Right atrium auricular region (tissue), 2 donors: ENCODE measurements at regions not wholly inside any gene's neighbourhood (a gene's known extent, or its start where the extent isn't known, plus 50 kb on each side); places are given as distances from the start of the nearest gene placed in this dataset.

Experiments used
- DNase-seq: peaks from one replicate; pipeline ENCODE4 v3.0.0-alpha.2; 2019; ENCODE audit warnings: low spot score
- H3K27ac ChIP-seq, 2 donors: fragments of 200-600 bp; sonication (generic); 1 replicate in 1 of 2; 2 replicates in 1 of 2; pipeline ENCODE4 v1.5.1; 2016 to 2019
- H3K27me3 ChIP-seq, 2 donors: fragments of 200-600 bp; sonication (generic); one replicate each; pipeline versions ENCODE4 v1.5.1 to v1.6.0; 2017 to 2019
- H3K36me3 ChIP-seq: fragments of 200-600 bp; sonication (generic); one replicate; pipeline ENCODE4 v1.5.1; 2016
- H3K4me1 ChIP-seq, 2 donors: fragments of 200-600 bp; sonication (generic); one replicate each; pipeline versions ENCODE4 v1.5.1 to v1.6.0; 2017 to 2019
- H3K4me3 ChIP-seq, 2 donors: fragments of 200-600 bp; sonication (generic); 1 replicate in 1 of 2; 2 replicates in 1 of 2; pipeline ENCODE4 v1.5.1; 2017 to 2019; ENCODE audit warnings: mild to moderate bottlenecking in 1 of 2, moderate library complexity in 1 of 2
- H3K9me3 ChIP-seq, 2 donors: fragments of 200-600 bp; sonication (generic); one replicate each; pipeline ENCODE4 v1.5.1; 2019
- TF ChIP-seq, protein P1 (sequence below), 2 donors: fragments of 200-600 bp; sonication (generic); IDR thresholded peaks; one replicate each; pipeline ENCODE4 v1.5.1; 2019; ENCODE audit warnings: antibody characterized with exemption in 2 of 2

DNA sequence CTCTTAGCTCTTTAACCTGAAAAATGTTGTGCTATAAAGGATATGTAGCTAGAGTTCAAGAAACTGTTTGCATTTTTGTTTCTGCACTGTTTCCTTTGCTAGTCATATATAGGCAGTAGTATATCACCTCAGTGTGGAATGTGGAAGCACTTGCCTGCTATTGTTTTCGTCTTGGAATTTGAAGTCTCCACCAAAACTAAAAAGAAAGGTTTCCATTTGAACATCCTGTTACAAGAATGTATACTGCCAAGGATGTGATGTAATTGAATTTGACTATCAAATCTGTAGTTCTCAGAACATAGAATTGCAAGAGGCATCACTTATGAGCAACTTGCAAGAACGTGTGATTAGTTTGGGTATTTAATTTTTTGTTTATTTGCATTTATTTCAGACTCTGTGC lies 51.1 kb upstream of the MEOX2 start:
- no peaks in the 10 kb centered on the region for H3K9me3 ChIP-seq
- DNase-seq, result no peak
- H3K27me3 ChIP-seq, result no peaks in the 10 kb centered on the region
- H3K27ac ChIP-seq, result no peak overlapping the region
- no peak overlapping the region for H3K4me3 ChIP-seq
- H3K4me1 ChIP-seq, result no peaks in the 10 kb centered on the region
- TF ChIP-seq, protein P1, sequence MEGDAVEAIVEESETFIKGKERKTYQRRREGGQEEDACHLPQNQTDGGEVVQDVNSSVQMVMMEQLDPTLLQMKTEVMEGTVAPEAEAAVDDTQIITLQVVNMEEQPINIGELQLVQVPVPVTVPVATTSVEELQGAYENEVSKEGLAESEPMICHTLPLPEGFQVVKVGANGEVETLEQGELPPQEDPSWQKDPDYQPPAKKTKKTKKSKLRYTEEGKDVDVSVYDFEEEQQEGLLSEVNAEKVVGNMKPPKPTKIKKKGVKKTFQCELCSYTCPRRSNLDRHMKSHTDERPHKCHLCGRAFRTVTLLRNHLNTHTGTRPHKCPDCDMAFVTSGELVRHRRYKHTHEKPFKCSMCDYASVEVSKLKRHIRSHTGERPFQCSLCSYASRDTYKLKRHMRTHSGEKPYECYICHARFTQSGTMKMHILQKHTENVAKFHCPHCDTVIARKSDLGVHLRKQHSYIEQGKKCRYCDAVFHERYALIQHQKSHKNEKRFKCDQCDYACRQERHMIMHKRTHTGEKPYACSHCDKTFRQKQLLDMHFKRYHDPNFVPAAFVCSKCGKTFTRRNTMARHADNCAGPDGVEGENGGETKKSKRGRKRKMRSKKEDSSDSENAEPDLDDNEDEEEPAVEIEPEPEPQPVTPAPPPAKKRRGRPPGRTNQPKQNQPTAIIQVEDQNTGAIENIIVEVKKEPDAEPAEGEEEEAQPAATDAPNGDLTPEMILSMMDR (IDR thresholded peaks at IDR 0.05), result no peak
- no peaks in the 10 kb centered on the region for H3K36me3 ChIP-seq
